A549 (cell line): ENCODE measurements at regions not wholly inside any gene's neighbourhood (a gene's known extent, or its start where the extent isn't known, plus 50 kb on each side); places are given as distances from the start of the nearest gene placed in this dataset.

ENCODE experiments used
- POLR2A ChIP-seq: IDR thresholded peaks from 2 replicates; pipeline ENCODE4 v1.6.1; 2012; ENCODE audit warnings: mild to moderate bottlenecking, low read length
- SMC3 ChIP-seq: fragments of >200 bp; sonication (Bioruptor Twin); formaldehyde crosslinking; IDR thresholded peaks from 3 replicates; pipeline ENCODE4 v1.6.1; 2018; ENCODE audit warnings: inconsistent platforms

DNA sequence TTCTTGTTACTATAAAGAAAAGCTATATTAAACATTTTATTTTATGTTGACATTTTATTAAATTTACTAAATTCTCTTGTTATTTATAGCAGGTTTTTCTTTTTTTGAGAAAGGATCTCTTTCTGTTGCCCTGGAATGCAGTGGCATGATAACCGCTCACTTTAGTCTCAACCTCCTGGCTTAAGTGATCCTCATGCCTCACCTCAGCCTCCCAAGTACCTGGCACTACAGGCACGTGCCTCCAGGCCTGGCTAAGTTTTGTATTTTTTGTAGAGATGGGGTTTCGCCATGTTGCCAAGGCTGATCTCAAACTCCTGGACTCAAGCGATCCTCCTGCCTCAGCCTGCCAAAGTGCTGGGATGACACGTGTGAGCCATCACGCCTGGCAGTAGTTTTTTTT, 280.2 kb upstream of the C9orf72 start:
- TF ChIP-seq SMC3 (no peak), POLR2A (no peak)
